Trophoblast cell (in vitro differentiated cells and primary cell): ENCODE measurements at regions not wholly inside any gene's neighbourhood (a gene's known extent, or its start where the extent isn't known, plus 50 kb on each side); places are given as distances from the start of the nearest gene placed in this dataset.

Experiments
- DNase-seq, 2 donors: peaks; one replicate each; pipeline ENCODE4 v3.0.0-alpha.2; 2016
- H2AFZ ChIP-seq: 2 replicates; pipeline ENCODE4 v1.6.1; 2013; ENCODE audit warnings: low read length, moderate library complexity, mild to moderate bottlenecking; ENCODE audit not compliant: insufficient read depth, poor library complexity
- H2AK5ac ChIP-seq: 2 replicates; pipeline ENCODE4 v1.6.1; 2013; ENCODE audit warnings: mild to moderate bottlenecking, low read length
- H2BK120ac ChIP-seq: 2 replicates; pipeline ENCODE4 v1.6.1; 2013; ENCODE audit warnings: low read length, mild to moderate bottlenecking, moderate library complexity; ENCODE audit not compliant: insufficient read depth, poor library complexity
- H2BK12ac ChIP-seq: 2 replicates; pipeline ENCODE4 v1.6.1; 2013; ENCODE audit warnings: mild to moderate bottlenecking, low read length, moderate library complexity
- H2BK5ac ChIP-seq: 2 replicates; pipeline ENCODE4 v1.6.1; 2013; ENCODE audit warnings: low read length, low read depth, moderate library complexity, mild to moderate bottlenecking; ENCODE audit not compliant: poor library complexity
- H3K14ac ChIP-seq: 2 replicates; pipeline ENCODE4 v1.6.1; 2013; ENCODE audit warnings: mild to moderate bottlenecking, low read length
- H3K18ac ChIP-seq: 2 replicates; pipeline ENCODE4 v1.6.1; 2013; ENCODE audit warnings: mild to moderate bottlenecking, low read length
- H3K23ac ChIP-seq: 2 replicates; pipeline ENCODE4 v1.6.1; 2013; ENCODE audit warnings: low read length
- H3K27ac ChIP-seq: 2 replicates; pipeline ENCODE4 v1.5.1; 2013; ENCODE audit warnings: low read depth, mild to moderate bottlenecking, inconsistent platforms, low read length, moderate library complexity
- H3K27me3 ChIP-seq: 2 replicates; pipeline ENCODE4 v1.6.1; 2013; ENCODE audit warnings: inconsistent platforms, mild to moderate bottlenecking, low read length, moderate library complexity; ENCODE audit not compliant: insufficient read depth
- H3K36me3 ChIP-seq, 2 experiments: 1 replicate in 1 of 2; 2 replicates in 1 of 2; pipeline ENCODE4 v1.6.1; 2013; ENCODE audit warnings: low read length in 2 of 2, mild to moderate bottlenecking in 2 of 2, moderate library complexity in 1 of 2; ENCODE audit not compliant: insufficient read depth in 2 of 2, control insufficient read depth in 1 of 2
- H3K4ac ChIP-seq: 2 replicates; pipeline ENCODE4 v1.6.1; 2013; ENCODE audit warnings: low read depth, mild to moderate bottlenecking, low read length, moderate library complexity
- H3K4me1 ChIP-seq, 2 experiments: 1 replicate in 1 of 2; 2 replicates in 1 of 2; pipeline ENCODE4 v1.6.1; 2013; ENCODE audit warnings: low read length in 2 of 2, mild to moderate bottlenecking in 2 of 2, moderate library complexity in 1 of 2; ENCODE audit not compliant: insufficient read depth in 2 of 2, control insufficient read depth in 1 of 2
- H3K4me2 ChIP-seq: 2 replicates; pipeline ENCODE4 v1.6.1; 2013; ENCODE audit warnings: inconsistent platforms, mild to moderate bottlenecking, low read length, moderate library complexity
- H3K4me3 ChIP-seq: 2 replicates; pipeline ENCODE4 v1.5.1; 2013; ENCODE audit warnings: mild to moderate bottlenecking, low read depth, low read length, inconsistent platforms
- H3K79me1 ChIP-seq: one replicate; pipeline ENCODE4 v1.6.1; 2013; ENCODE audit warnings: low read length
- H3K79me2 ChIP-seq: 2 replicates; pipeline ENCODE4 v1.6.1; 2013; ENCODE audit warnings: low read length, mild to moderate bottlenecking; ENCODE audit not compliant: control insufficient read depth, insufficient read depth, poor library complexity
- H3K9ac ChIP-seq: 2 replicates; pipeline ENCODE4 v1.6.1; 2013; ENCODE audit warnings: mild to moderate bottlenecking, low read length
- H3K9me3 ChIP-seq: 2 replicates; pipeline ENCODE4 v1.6.1; 2013; ENCODE audit warnings: low read depth, mild to moderate bottlenecking, control low read depth, inconsistent platforms, low read length; ENCODE audit not compliant: insufficient read depth
- H4K12ac ChIP-seq: 2 replicates; pipeline ENCODE4 v1.6.1; 2013; ENCODE audit warnings: low read depth, mild to moderate bottlenecking, low read length, moderate library complexity
- H4K8ac ChIP-seq: 2 replicates; pipeline ENCODE4 v1.6.1; 2013; ENCODE audit warnings: low read depth, mild to moderate bottlenecking, low read length, moderate library complexity
- H4K91ac ChIP-seq: one replicate; pipeline ENCODE4 v1.6.1; 2013; ENCODE audit warnings: low read depth, mild to moderate bottlenecking, low read length, moderate library complexity
- WGBS: extraction: QIAGEN DNeasy Blood & Tissue Kit; methylation state at CpG from one replicate; pipeline ENCODE4 v1.1.7; 2013; ENCODE audit warnings: missing lambda C conversion rate; ENCODE audit not compliant: insufficient read length, insufficient coverage; ENCODE audit errors: extremely low coverage; 5-methylcytosine and 5-hydroxymethylcytosine counted together

DNA sequence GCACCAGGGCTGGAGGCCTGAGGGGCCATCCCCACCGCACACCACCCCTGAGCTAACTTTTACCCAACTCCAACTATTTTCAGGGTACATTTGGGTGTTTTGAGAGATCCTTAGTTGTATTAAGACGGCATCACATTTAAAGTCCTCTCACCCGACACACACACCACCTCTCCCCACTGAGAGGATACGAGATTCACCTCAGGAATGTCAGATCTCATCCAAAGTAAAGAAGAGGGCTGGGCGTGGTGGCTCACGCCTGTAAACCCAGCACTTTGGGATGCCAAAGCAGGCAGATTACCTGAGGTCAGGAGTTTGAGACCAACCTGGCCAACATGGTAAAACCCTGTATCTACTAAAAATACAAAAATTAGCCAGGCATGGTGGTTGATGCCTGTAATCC lies 88.4 kb downstream of the RBFOX3 start:
- Histone ChIP-seq H2BK5ac (no peak overlapping the region), H4K8ac (no peak overlapping the region), H3K23ac (no peak overlapping the region), H3K36me3 (no peaks in the 10 kb centered on the region), H2AFZ (no peak overlapping the region), H3K14ac (no peak overlapping the region), H3K4me3 (no peak overlapping the region), H4K12ac (no peak overlapping the region), H3K9ac (no peak overlapping the region), H3K9me3 (peaks cover 5% of the 10 kb centered on the region), H3K79me2 (no peaks in the 10 kb centered on the region), H3K27me3 (no peaks in the 10 kb centered on the region), H3K4ac (no peak overlapping the region), H2BK12ac (no peak overlapping the region), H3K4me1 (no peaks in the 10 kb centered on the region), H3K4me2 (no peak overlapping the region), H2BK120ac (no peak overlapping the region), H4K91ac (no peak overlapping the region), H3K27ac (no peak overlapping the region), H3K79me1 (no peaks in the 10 kb centered on the region), H3K18ac (no peak overlapping the region), H2AK5ac (no peak overlapping the region)
- no CpG with 5 or more reads among the region's 6 CpGs for WGBS
- DNase-seq, result no peak

DNA sequence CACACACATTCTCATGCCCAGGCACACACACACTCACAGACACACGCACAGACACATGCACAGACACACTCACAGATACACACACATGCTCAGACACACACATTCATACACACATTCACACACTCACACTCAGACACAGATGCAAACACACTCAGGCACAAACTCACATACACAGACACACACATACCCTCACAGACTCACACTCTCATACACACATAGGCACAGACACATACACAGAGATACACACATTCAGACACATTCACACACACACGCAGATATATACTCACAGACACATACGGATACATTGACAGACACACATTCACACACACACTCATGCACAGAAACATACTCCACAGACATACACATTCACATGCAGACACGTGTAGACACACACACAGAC lies 89.6 kb downstream of the RBFOX3 start:
- H3K23ac ChIP-seq, result peak overlapping the region; percentile 11
- H2BK12ac ChIP-seq, result no peak overlapping the region
- no peak overlapping the region for H4K91ac ChIP-seq
- H3K36me3 ChIP-seq, result no peaks in the 10 kb centered on the region
- H2AK5ac ChIP-seq, result no peak overlapping the region
- no peak overlapping the region for H3K4me3 ChIP-seq
- H4K8ac ChIP-seq, result no peak overlapping the region
- H3K4ac ChIP-seq, result no peak overlapping the region
- no peaks in the 10 kb centered on the region for H3K79me1 ChIP-seq
- H3K27ac ChIP-seq, result no peak overlapping the region
- H4K12ac ChIP-seq, result no peak overlapping the region
- no peak for DNase-seq
- no peaks in the 10 kb centered on the region for H3K4me1 ChIP-seq
- H3K9ac ChIP-seq, result no peak overlapping the region
- H2BK5ac ChIP-seq, result no peak overlapping the region
- WGBS, result no CpG with 5 or more reads among the region's 4 CpGs
- H3K79me2 ChIP-seq, result no peaks in the 10 kb centered on the region
- H2AFZ ChIP-seq, result no peak overlapping the region
- no peaks in the 10 kb centered on the region for H3K27me3 ChIP-seq
- H3K4me2 ChIP-seq, result no peak overlapping the region
- no peak overlapping the region for H3K14ac ChIP-seq
- H2BK120ac ChIP-seq, result no peak overlapping the region
- H3K18ac ChIP-seq, result no peak overlapping the region
- peaks cover 3% of the 10 kb centered on the region for H3K9me3 ChIP-seq

DNA sequence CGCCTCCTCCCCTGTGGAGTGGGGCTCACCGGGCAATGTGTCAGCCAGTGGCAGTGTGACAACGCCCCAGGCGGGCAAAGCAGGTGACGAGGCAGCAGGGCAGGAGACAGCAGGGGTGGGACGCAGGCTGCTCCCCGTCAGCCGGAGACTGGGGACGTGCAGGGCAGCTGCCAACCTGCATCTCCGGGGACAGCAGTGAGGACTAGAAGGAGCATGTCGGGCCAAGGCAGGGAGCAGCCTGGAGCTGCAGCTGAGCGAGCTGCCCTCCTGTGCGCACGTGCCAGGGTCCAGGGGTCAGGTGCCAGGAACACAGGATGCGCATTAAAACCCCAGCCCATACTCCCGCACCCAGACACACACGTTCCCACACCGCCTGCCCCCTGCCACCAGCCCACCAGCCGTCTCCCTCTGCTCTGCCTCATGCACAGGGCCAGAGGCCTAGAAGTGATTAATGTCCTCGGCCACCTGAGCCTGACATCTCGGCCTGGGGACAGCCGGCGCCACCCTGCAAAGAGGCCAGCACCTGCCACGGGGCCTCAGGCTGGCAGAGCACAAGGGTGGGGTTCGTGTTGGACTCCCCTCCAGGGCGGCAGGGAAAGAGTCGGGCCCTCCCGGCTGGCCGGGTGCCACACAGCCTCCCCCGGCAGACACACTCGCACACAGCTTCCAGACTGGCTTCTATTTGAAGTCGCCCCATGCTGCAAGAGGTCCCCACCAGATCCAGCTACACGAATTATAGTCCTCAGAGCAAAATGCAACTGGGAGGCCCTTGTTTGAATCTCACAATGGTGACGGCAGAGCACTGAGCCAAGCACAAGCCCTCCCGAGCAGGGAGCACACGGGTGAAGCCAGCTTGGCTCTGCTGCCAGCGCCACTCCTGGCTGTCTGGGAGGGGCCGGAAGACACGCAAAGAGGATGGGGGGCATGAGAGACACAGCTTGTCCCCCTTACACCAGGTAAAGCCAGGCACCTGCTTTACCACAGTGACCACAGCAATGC lies 90.4 kb downstream of the RBFOX3 start:
- H2BK5ac ChIP-seq, result no peak overlapping the region
- H2AK5ac ChIP-seq, result no peak overlapping the region
- no peak overlapping the region for H2BK12ac ChIP-seq
- no peak overlapping the region for H3K4me2 ChIP-seq
- no peaks in the 10 kb centered on the region for H3K4me1 ChIP-seq
- H3K23ac ChIP-seq, result no peak overlapping the region
- H3K9me3 ChIP-seq, result peaks cover 3% of the 10 kb centered on the region
- H3K36me3 ChIP-seq, result no peaks in the 10 kb centered on the region
- H3K4ac ChIP-seq, result no peak overlapping the region
- H3K27me3 ChIP-seq, result no peaks in the 10 kb centered on the region
- no peak overlapping the region for H3K27ac ChIP-seq
- H3K4me3 ChIP-seq, result no peak overlapping the region
- H3K14ac ChIP-seq, result no peak overlapping the region
- H3K18ac ChIP-seq, result no peak overlapping the region
- WGBS, result no CpG with 5 or more reads among the region's 39 CpGs
- no peak overlapping the region for H4K91ac ChIP-seq
- H3K79me1 ChIP-seq, result no peaks in the 10 kb centered on the region
- DNase-seq, result no peak
- no peaks in the 10 kb centered on the region for H3K79me2 ChIP-seq
- H3K9ac ChIP-seq, result no peak overlapping the region
- no peak overlapping the region for H2BK120ac ChIP-seq
- H4K8ac ChIP-seq, result no peak overlapping the region
- no peak overlapping the region for H4K12ac ChIP-seq
- H2AFZ ChIP-seq, result no peak overlapping the region

DNA sequence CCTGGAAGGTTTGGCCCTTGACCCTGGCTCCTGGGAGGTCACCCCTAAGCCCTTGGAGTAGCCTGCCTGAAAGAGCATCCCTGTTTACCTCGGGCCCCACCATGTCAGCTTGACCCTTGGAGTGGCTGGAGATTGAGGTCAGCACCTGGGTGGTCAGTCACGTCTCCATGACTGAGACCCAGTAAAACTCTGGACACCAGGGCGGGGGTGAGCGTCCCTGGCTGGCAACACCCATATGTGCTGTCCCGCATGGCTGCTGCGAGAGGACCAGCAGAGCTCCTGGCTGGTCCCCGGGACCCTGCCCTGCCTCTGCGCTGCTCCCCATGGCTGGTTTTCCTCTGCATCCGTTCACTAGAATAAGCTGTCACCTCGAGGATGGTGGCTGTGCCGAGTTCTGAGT lies 91.2 kb downstream of the RBFOX3 start:
- H3K4me2 ChIP-seq, result no peak overlapping the region
- H3K9ac ChIP-seq, result no peak overlapping the region
- no peaks in the 10 kb centered on the region for H3K36me3 ChIP-seq
- H4K91ac ChIP-seq, result no peak overlapping the region
- no peaks in the 10 kb centered on the region for H3K27me3 ChIP-seq
- no CpG with 5 or more reads among the region's 11 CpGs for WGBS
- no peaks in the 10 kb centered on the region for H3K79me2 ChIP-seq
- no peak overlapping the region for H2BK120ac ChIP-seq
- no peak overlapping the region for H4K8ac ChIP-seq
- no peak overlapping the region for H3K4me3 ChIP-seq
- H3K23ac ChIP-seq, result no peak overlapping the region
- DNase-seq, result no peak
- H3K9me3 ChIP-seq, result peaks cover 5% of the 10 kb centered on the region
- H2BK12ac ChIP-seq, result no peak overlapping the region
- no peak overlapping the region for H3K18ac ChIP-seq
- H3K4ac ChIP-seq, result no peak overlapping the region
- H2AK5ac ChIP-seq, result no peak overlapping the region
- H3K4me1 ChIP-seq, result no peaks in the 10 kb centered on the region
- H2AFZ ChIP-seq, result no peak overlapping the region
- no peak overlapping the region for H4K12ac ChIP-seq
- H3K14ac ChIP-seq, result no peak overlapping the region
- no peaks in the 10 kb centered on the region for H3K79me1 ChIP-seq
- no peak overlapping the region for H3K27ac ChIP-seq
- no peak overlapping the region for H2BK5ac ChIP-seq
